WTC11 (cell line): ENCODE measurements at regions not wholly inside any gene's neighbourhood (a gene's known extent, or its start where the extent isn't known, plus 50 kb on each side); places are given as distances from the start of the nearest gene placed in this dataset.

Experiments used
- ATF3 ChIP-seq: sonication (generic); formaldehyde crosslinking; conservative IDR thresholded peaks from 2 replicates; pipeline ENCODE4 v1.8.1; 2022; ENCODE audit warnings: mild to moderate bottlenecking, missing genetic modification reagents
- CBFB ChIP-seq: sonication (generic); formaldehyde crosslinking; IDR thresholded peaks from 2 replicates; pipeline ENCODE4 v1.8.1; 2022; ENCODE audit warnings: mild to moderate bottlenecking, low read depth, missing genetic modification reagents
- EMX1 ChIP-seq: fragments of 250-450 bp; sonication (Bioruptor Pico); IDR thresholded peaks from 2 replicates; pipeline ENCODE4 v1.8.0; 2021; ENCODE audit warnings: mild to moderate bottlenecking
- FOXK1 ChIP-seq: sonication (generic); formaldehyde crosslinking; IDR thresholded peaks from 2 replicates; pipeline ENCODE4 v1.8.0; 2022; ENCODE audit warnings: mild to moderate bottlenecking, moderate library complexity, missing genetic modification reagents
- FOXP1 ChIP-seq: sonication (generic); formaldehyde crosslinking; IDR thresholded peaks from 2 replicates; pipeline ENCODE4 v1.8.0; 2022; ENCODE audit warnings: missing genetic modification reagents, mild to moderate bottlenecking, moderate library complexity, borderline replicate concordance
- FOXP4 ChIP-seq: sonication (generic); formaldehyde crosslinking; IDR thresholded peaks from 2 replicates; pipeline ENCODE4 v1.8.0; 2022; ENCODE audit warnings: mild to moderate bottlenecking, missing genetic modification reagents
- IRF2 ChIP-seq: sonication (generic); formaldehyde crosslinking; IDR thresholded peaks from 2 replicates; pipeline ENCODE4 v1.8.0; 2022; ENCODE audit warnings: low read depth, missing genetic modification reagents, borderline replicate concordance
- KAT7 ChIP-seq: sonication (generic); formaldehyde crosslinking; IDR thresholded peaks from 2 replicates; pipeline ENCODE4 v1.8.1; 2023; ENCODE audit warnings: missing genetic modification reagents, mild to moderate bottlenecking, borderline replicate concordance
- MXD4 ChIP-seq: fragments of 250-450 bp; sonication (Bioruptor Pico); IDR thresholded peaks from 2 replicates; pipeline ENCODE4 v1.8.0; 2021; ENCODE audit warnings: mild to moderate bottlenecking, moderate library complexity, borderline replicate concordance
- PRRX2 ChIP-seq: fragments of 250-450 bp; sonication (Bioruptor Pico); IDR thresholded peaks from 2 replicates; pipeline ENCODE4 v1.8.0; 2021; ENCODE audit warnings: mild to moderate bottlenecking
- SMAD3 ChIP-seq: sonication (generic); formaldehyde crosslinking; IDR thresholded peaks from 2 replicates; pipeline ENCODE4 v1.8.0; 2022; ENCODE audit warnings: missing genetic modification reagents, mild to moderate bottlenecking, borderline replicate concordance
- SMAD4 ChIP-seq: sonication (generic); formaldehyde crosslinking; IDR thresholded peaks from 2 replicates; pipeline ENCODE4 v1.8.0; 2022; ENCODE audit warnings: mild to moderate bottlenecking, missing genetic modification reagents
- SP1 ChIP-seq: sonication (generic); formaldehyde crosslinking; conservative IDR thresholded peaks from 2 replicates; pipeline ENCODE4 v1.8.1; 2022; ENCODE audit warnings: missing genetic modification reagents
- STAT6 ChIP-seq: sonication (generic); formaldehyde crosslinking; conservative IDR thresholded peaks from 2 replicates; pipeline ENCODE4 v1.8.1; 2023; ENCODE audit warnings: mild to moderate bottlenecking, low read depth, missing genetic modification reagents, moderate library complexity
- TEAD4 ChIP-seq: sonication (generic); formaldehyde crosslinking; IDR thresholded peaks from 2 replicates; pipeline ENCODE4 v1.8.0; 2022; ENCODE audit warnings: mild to moderate bottlenecking, missing genetic modification reagents
- ZMAT4 ChIP-seq: fragments of 250-450 bp; sonication (Bioruptor Pico); IDR thresholded peaks from 2 replicates; pipeline ENCODE4 v1.9.0; 2021; ENCODE audit warnings: mild to moderate bottlenecking
- ZNF121 ChIP-seq: sonication (generic); formaldehyde crosslinking; IDR thresholded peaks from 2 replicates; pipeline ENCODE4 v1.8.0; 2023; ENCODE audit warnings: missing genetic modification reagents
- ZNF138 ChIP-seq: sonication (generic); formaldehyde crosslinking; conservative IDR thresholded peaks from 2 replicates; pipeline ENCODE4 v1.8.1; 2022; ENCODE audit warnings: mild to moderate bottlenecking, moderate library complexity, missing genetic modification reagents
- ZNF317 ChIP-seq: sonication (generic); formaldehyde crosslinking; IDR thresholded peaks from 2 replicates; pipeline ENCODE4 v1.8.1; 2023; ENCODE audit warnings: low read depth, mild to moderate bottlenecking, moderate library complexity, missing genetic modification reagents, borderline replicate concordance
- ZNF416 ChIP-seq: fragments of 250-450 bp; sonication (Bioruptor Pico); IDR thresholded peaks from 2 replicates; pipeline ENCODE4 v1.9.0; 2021; ENCODE audit warnings: mild to moderate bottlenecking, inconsistent platforms
- ZNF425 ChIP-seq: fragments of 250-450 bp; sonication (Bioruptor Pico); conservative IDR thresholded peaks from 2 replicates; pipeline ENCODE4 v1.9.0; 2021; ENCODE audit warnings: mild to moderate bottlenecking
- TF ChIP-seq, protein P1 (sequence below): fragments of 200-600 bp; IDR thresholded peaks from 2 replicates; pipeline ENCODE4 v1.8.0; 2022; ENCODE audit warnings: antibody characterized with exemption
- TF ChIP-seq, protein P2 (sequence below): fragments of 250-450 bp; sonication (Bioruptor Pico); IDR thresholded peaks from 2 replicates; pipeline ENCODE4 v1.9.0; 2021; ENCODE audit warnings: mild to moderate bottlenecking
- TF ChIP-seq, protein P3 (sequence below): sonication (generic); formaldehyde crosslinking; IDR thresholded peaks from 2 replicates; pipeline ENCODE4 v1.8.0; 2023; ENCODE audit warnings: mild to moderate bottlenecking, missing genetic modification reagents

- TF ChIP-seq ATF3 (CRISPR knock-in tag) (no peak), ZNF317 (CRISPR knock-in tag) (no peak), ZNF138 (CRISPR knock-in tag) (no peak), KAT7 (peak; percentile 32; the same call in 1 of the 2 replicates), IRF2 (no peak), SMAD3 (no peak), FOXP4 (CRISPR knock-in tag) (no peak), ZNF416 (CRISPR knock-in tag) (0 out of 2 replicates have a peak, but pooled peaks have one; percentile 13), MXD4 (CRISPR knock-in tag) (no peak), SP1 (peak; percentile 26), TEAD4 (CRISPR knock-in tag) (no peak), ZMAT4 (CRISPR knock-in tag) (no peak), PRRX2 (CRISPR knock-in tag) (no peak), ZNF425 (CRISPR knock-in tag) (no peak), CBFB (no peak), FOXP1 (CRISPR knock-in tag) (peak; percentile 58; the same call in 1 of the 2 replicates), SMAD4 (CRISPR knock-in tag) (no peak), FOXK1 (CRISPR knock-in tag) (no peak), ZNF121 (CRISPR knock-in tag) (no peak), EMX1 (no peak), STAT6 (CRISPR knock-in tag) (no peak)
- TF ChIP-seq, protein P1, sequence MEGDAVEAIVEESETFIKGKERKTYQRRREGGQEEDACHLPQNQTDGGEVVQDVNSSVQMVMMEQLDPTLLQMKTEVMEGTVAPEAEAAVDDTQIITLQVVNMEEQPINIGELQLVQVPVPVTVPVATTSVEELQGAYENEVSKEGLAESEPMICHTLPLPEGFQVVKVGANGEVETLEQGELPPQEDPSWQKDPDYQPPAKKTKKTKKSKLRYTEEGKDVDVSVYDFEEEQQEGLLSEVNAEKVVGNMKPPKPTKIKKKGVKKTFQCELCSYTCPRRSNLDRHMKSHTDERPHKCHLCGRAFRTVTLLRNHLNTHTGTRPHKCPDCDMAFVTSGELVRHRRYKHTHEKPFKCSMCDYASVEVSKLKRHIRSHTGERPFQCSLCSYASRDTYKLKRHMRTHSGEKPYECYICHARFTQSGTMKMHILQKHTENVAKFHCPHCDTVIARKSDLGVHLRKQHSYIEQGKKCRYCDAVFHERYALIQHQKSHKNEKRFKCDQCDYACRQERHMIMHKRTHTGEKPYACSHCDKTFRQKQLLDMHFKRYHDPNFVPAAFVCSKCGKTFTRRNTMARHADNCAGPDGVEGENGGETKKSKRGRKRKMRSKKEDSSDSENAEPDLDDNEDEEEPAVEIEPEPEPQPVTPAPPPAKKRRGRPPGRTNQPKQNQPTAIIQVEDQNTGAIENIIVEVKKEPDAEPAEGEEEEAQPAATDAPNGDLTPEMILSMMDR, result no peak
- TF ChIP-seq, protein P2, sequence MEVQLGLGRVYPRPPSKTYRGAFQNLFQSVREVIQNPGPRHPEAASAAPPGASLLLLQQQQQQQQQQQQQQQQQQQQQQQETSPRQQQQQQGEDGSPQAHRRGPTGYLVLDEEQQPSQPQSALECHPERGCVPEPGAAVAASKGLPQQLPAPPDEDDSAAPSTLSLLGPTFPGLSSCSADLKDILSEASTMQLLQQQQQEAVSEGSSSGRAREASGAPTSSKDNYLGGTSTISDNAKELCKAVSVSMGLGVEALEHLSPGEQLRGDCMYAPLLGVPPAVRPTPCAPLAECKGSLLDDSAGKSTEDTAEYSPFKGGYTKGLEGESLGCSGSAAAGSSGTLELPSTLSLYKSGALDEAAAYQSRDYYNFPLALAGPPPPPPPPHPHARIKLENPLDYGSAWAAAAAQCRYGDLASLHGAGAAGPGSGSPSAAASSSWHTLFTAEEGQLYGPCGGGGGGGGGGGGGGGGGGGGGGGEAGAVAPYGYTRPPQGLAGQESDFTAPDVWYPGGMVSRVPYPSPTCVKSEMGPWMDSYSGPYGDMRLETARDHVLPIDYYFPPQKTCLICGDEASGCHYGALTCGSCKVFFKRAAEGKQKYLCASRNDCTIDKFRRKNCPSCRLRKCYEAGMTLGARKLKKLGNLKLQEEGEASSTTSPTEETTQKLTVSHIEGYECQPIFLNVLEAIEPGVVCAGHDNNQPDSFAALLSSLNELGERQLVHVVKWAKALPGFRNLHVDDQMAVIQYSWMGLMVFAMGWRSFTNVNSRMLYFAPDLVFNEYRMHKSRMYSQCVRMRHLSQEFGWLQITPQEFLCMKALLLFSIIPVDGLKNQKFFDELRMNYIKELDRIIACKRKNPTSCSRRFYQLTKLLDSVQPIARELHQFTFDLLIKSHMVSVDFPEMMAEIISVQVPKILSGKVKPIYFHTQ, result no peak
- TF ChIP-seq, protein P3, sequence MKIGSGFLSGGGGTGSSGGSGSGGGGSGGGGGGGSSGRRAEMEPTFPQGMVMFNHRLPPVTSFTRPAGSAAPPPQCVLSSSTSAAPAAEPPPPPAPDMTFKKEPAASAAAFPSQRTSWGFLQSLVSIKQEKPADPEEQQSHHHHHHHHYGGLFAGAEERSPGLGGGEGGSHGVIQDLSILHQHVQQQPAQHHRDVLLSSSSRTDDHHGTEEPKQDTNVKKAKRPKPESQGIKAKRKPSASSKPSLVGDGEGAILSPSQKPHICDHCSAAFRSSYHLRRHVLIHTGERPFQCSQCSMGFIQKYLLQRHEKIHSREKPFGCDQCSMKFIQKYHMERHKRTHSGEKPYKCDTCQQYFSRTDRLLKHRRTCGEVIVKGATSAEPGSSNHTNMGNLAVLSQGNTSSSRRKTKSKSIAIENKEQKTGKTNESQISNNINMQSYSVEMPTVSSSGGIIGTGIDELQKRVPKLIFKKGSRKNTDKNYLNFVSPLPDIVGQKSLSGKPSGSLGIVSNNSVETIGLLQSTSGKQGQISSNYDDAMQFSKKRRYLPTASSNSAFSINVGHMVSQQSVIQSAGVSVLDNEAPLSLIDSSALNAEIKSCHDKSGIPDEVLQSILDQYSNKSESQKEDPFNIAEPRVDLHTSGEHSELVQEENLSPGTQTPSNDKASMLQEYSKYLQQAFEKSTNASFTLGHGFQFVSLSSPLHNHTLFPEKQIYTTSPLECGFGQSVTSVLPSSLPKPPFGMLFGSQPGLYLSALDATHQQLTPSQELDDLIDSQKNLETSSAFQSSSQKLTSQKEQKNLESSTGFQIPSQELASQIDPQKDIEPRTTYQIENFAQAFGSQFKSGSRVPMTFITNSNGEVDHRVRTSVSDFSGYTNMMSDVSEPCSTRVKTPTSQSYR (CRISPR knock-in tag), result 0 out of 2 replicates have a peak, but pooled peaks have one; percentile 76
These were observed 54.2 kb downstream of the CCDC54 start (continued) for GRCh38 chr3:107431246-107432012.
